ENCODE measurements at regions not wholly inside any gene's neighbourhood (a gene's known extent, or its start where the extent isn't known, plus 50 kb on each side); places are given as distances from the start of the nearest gene placed in this dataset.

DNA sequence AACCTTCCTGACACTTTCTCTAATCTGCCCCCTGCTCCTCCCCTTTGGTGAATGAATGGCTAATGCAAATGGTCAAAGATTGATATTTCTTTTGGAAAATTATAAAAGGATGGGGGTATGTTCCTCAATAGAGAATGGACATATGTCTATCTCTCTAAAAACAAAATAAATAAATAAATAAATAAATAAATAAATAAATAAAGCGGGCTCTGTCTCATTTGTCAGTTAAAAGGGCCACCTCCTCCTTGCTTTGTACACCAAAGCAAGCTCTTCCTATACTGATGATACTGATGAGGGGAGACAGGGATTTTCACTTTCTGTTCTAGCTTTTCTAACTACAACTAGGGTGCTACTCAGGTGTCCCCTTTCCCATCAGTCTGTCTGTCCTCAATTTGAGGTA is 135.5 kb upstream of the SPACA1 start:
- Histone ChIP-seq H3K4me2 (ENCODE audit: low read depth, low read length) (no peak overlapping the region), H3K36me3 (replicated peaks in 1 of 2; ENCODE audit: control insufficient read depth in 1 of 2, insufficient read depth in 2 of 2, low read length in 2 of 2) (no peaks in the 10 kb centered on the region), H3K79me2 (ENCODE audit: insufficient read depth, low read length) (no peaks in the 10 kb centered on the region), H3K27me3 (ENCODE audit: control insufficient read depth in 1 of 2, insufficient read depth in 2 of 2, low read length in 2 of 2) (no peaks in the 10 kb centered on the region), H3K9ac (ENCODE audit: insufficient read depth, low read depth, low read length) (no peak overlapping the region), H3K4me3 (replicated peaks in 1 of 3; ENCODE audit: insufficient read depth in 1 of 3, low read depth in 2 of 3, low read length in 3 of 3) (no peak overlapping the region), H4K20me1 (ENCODE audit: insufficient read depth, low read length) (no peaks in the 10 kb centered on the region), H2AFZ (ENCODE audit: low read length) (no peak overlapping the region), H3K27ac (ENCODE audit: extremely low read length, insufficient read depth, low read length) (no peak overlapping the region), H3K9me3 (ENCODE audit: low read length) (no peaks in the 10 kb centered on the region), H3K4me1 (ENCODE audit: insufficient read depth, low read length) (no peaks in the 10 kb centered on the region)
- ChIA-PET POLR2A (no interaction called here), CTCF (ENCODE audit: low intra/inter-chr PET ratio, low total read pairs) (no interaction called here)
- TF ChIP-seq ZNF34 (CRISPR knock-in tag; IDR thresholded peaks at IDR 0.05; ENCODE audit: borderline replicate concordance) (no peak), ZNF564 (CRISPR knock-in tag; IDR thresholded peaks at IDR 0.05) (no peak), ZNF781 (CRISPR knock-in tag; IDR thresholded peaks at IDR 0.05; ENCODE audit: borderline replicate concordance, not compliant biosample characterization) (no peak)
- TF ChIP-seq, protein P1, sequence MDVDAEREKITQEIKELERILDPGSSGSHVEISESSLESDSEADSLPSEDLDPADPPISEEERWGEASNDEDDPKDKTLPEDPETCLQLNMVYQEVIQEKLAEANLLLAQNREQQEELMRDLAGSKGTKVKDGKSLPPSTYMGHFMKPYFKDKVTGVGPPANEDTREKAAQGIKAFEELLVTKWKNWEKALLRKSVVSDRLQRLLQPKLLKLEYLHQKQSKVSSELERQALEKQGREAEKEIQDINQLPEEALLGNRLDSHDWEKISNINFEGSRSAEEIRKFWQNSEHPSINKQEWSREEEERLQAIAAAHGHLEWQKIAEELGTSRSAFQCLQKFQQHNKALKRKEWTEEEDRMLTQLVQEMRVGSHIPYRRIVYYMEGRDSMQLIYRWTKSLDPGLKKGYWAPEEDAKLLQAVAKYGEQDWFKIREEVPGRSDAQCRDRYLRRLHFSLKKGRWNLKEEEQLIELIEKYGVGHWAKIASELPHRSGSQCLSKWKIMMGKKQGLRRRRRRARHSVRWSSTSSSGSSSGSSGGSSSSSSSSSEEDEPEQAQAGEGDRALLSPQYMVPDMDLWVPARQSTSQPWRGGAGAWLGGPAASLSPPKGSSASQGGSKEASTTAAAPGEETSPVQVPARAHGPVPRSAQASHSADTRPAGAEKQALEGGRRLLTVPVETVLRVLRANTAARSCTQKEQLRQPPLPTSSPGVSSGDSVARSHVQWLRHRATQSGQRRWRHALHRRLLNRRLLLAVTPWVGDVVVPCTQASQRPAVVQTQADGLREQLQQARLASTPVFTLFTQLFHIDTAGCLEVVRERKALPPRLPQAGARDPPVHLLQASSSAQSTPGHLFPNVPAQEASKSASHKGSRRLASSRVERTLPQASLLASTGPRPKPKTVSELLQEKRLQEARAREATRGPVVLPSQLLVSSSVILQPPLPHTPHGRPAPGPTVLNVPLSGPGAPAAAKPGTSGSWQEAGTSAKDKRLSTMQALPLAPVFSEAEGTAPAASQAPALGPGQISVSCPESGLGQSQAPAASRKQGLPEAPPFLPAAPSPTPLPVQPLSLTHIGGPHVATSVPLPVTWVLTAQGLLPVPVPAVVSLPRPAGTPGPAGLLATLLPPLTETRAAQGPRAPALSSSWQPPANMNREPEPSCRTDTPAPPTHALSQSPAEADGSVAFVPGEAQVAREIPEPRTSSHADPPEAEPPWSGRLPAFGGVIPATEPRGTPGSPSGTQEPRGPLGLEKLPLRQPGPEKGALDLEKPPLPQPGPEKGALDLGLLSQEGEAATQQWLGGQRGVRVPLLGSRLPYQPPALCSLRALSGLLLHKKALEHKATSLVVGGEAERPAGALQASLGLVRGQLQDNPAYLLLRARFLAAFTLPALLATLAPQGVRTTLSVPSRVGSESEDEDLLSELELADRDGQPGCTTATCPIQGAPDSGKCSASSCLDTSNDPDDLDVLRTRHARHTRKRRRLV (CRISPR knock-in tag; IDR thresholded peaks at IDR 0.05) = no peak
- intact Hi-C loops (cut with micrococcal nuclease; ENCODE audit: unreplicated experiment) = no loop called here
- in situ Hi-C loops (cut with HindIII; ENCODE audit: extremely low pct_ligation_motif_present, low pct_unique_long_range_greater_than_20kb) = no loop called here
- no peak for DNase-seq (ENCODE audit: low spot score)
- FAIRE-seq = no peak
- no peak for ATAC-seq
- WGBS (ENCODE audit: low lambda C conversion rate) = 95% methylated on average over 1 of the region's 1 CpG
- no TSS peak for BruUV-seq (replicated peaks)
